ENCODE measurements at regions not wholly inside any gene's neighbourhood (a gene's known extent, or its start where the extent isn't known, plus 50 kb on each side); places are given as distances from the start of the nearest gene placed in this dataset.

DNA sequence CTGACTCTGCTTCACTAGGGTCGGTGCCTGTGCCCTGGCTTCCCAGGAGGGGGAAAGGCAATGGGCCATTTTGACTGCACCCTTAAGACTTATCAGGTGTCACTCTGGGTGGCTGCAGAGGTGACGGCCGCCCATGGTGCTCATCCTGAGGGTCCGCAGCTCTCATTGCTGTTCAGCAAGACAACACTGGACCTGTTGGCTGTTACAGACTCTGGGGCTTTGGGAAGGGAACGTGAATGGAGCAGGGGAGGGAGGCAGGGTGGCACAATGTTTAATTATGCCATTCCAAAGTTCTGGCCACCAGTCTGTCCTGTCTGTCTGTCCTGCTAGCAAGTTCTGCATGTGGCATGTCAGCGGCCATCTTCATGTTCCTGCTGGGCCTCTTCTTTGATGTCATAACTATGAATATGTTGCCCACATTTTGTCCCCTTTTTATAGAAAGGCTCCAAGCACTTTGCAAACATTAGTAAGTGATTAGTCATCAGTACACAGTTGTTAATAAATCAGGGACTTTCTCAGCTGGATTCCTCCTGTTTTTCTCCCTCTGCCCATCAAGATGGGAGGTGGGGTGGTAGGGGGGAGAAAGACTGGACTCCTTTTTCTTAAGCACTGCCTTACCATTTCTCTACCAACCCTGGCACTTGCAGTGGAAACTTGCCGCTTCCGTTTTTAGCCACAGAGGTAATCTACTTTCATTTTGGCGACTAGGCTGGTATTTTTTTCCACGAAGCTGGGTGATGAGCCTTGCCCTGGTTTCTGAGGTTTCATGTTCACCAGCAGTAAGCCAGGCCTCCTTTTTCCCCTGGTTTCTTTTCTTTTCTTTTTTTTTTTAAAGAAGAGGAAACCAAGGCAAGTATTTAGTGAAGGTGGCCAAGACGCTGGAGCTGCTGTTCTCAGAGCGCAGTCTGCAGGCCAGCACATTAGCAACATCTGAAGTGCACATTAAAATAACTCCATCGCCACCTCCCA, 88.6 kb upstream of the TRIM2 start:
- TF ChIP-seq, protein P1, sequence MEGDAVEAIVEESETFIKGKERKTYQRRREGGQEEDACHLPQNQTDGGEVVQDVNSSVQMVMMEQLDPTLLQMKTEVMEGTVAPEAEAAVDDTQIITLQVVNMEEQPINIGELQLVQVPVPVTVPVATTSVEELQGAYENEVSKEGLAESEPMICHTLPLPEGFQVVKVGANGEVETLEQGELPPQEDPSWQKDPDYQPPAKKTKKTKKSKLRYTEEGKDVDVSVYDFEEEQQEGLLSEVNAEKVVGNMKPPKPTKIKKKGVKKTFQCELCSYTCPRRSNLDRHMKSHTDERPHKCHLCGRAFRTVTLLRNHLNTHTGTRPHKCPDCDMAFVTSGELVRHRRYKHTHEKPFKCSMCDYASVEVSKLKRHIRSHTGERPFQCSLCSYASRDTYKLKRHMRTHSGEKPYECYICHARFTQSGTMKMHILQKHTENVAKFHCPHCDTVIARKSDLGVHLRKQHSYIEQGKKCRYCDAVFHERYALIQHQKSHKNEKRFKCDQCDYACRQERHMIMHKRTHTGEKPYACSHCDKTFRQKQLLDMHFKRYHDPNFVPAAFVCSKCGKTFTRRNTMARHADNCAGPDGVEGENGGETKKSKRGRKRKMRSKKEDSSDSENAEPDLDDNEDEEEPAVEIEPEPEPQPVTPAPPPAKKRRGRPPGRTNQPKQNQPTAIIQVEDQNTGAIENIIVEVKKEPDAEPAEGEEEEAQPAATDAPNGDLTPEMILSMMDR (IDR thresholded peaks at IDR 0.05) = no peak
- H3K27me3 ChIP-seq = no peaks in the 10 kb centered on the region
- H3K36me3 ChIP-seq = no peaks in the 10 kb centered on the region
- peak overlapping the region; percentile 58 to 76 for H3K27ac ChIP-seq
- DNase-seq (peak in 1 of 4 donors; percentile 13), ATAC-seq (peak; percentile 83)
- intact Hi-C loops (cut with DNase I) = no loop called here
- H3K4me1 ChIP-seq = peaks cover 3 to 17% of the 10 kb centered on the region in 2 donors
- H3K9me3 ChIP-seq = no peaks in the 10 kb centered on the region
- peak overlapping the region in 1 of 2 donors; percentile 20 for H3K4me3 ChIP-seq

DNA sequence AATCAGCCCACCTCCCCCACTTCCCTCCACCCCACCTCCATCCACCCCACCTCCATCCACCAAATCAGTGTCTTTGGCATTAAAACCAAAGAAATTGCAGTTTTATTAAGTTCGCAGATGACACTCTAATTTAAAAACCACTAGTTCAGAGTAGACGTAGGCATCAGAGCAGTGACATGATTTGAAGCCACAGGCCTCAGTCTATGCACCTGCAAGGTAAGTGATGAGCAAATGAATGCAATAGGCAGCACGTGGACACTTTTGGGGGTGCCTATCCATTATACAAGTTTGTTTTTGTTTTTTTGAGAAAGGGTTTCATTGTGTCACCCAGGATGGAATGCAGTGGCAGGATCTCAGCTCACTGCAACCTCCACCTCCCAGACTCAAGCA, 88.0 kb upstream of the TRIM2 start:
- H3K9me3 ChIP-seq = no peaks in the 10 kb centered on the region
- H3K27ac ChIP-seq = peak overlapping the region; percentile 58 to 76
- intact Hi-C loops (cut with DNase I) = no loop called here
- H3K4me3 ChIP-seq = peak overlapping the region in 1 of 2 donors; percentile 20
- H3K4me1 ChIP-seq = peaks cover 3 to 17% of the 10 kb centered on the region in 2 donors
- DNase-seq (no peak), ATAC-seq (no peak)
- no peaks in the 10 kb centered on the region for H3K27me3 ChIP-seq
- no peaks in the 10 kb centered on the region for H3K36me3 ChIP-seq
- TF ChIP-seq, protein P1 (IDR thresholded peaks at IDR 0.05) = no peak

DNA sequence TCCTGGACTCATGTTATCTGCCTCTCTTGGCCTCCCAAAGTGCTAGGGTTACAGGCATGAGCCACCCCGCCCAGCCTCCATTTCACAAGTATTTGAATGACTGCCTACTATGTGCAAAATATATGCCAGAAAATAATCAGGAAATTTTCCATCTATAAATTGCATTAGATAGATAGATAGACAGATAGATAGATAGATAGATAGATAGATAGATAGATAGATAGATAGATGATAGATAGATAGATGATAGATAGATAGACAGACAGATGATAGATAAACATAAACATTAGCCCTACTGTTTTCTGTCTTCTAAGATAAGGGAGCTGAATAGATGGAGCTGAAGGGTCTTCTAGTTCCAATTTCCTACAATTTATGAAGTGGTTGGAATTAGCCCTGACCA, 87.4 kb upstream of the TRIM2 start:
- Histone ChIP-seq H3K4me3 (no peak overlapping the region), H3K27ac (no peak overlapping the region), H3K9me3 (no peaks in the 10 kb centered on the region), H3K27me3 (no peaks in the 10 kb centered on the region), H3K36me3 (no peaks in the 10 kb centered on the region), H3K4me1 (peaks cover 3 to 17% of the 10 kb centered on the region in 2 donors)
- ATAC-seq = no peak
- TF ChIP-seq, protein P1 (IDR thresholded peaks at IDR 0.05) = no peak
- no peak for DNase-seq
- intact Hi-C loops (cut with DNase I) = no loop called here

DNA sequence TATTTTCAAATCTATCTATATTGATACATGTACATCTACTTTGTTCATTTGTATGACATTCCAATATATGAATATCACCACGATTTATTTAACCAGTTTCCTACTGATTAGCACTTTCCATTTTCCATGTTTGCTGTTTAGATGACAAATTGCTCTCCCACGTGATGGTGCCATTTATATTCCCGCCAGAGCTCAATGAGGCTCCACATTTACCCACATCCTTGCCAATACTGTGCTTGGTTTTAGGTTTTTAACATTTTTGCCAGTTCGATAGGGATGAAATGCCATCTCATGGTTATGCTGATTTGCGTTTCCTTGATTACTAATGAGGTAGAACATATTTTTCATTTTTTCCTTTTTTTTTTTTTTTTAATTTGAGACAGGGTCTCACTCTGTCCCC, 86.7 kb upstream of the TRIM2 start:
- TF ChIP-seq, protein P1 (IDR thresholded peaks at IDR 0.05) = no peak
- H3K36me3 ChIP-seq = no peaks in the 10 kb centered on the region
- no peaks in the 10 kb centered on the region for H3K27me3 ChIP-seq
- ATAC-seq = no peak
- H3K9me3 ChIP-seq = no peaks in the 10 kb centered on the region
- no peak overlapping the region for H3K4me3 ChIP-seq
- H3K27ac ChIP-seq = no peak overlapping the region
- DNase-seq = no peak
- H3K4me1 ChIP-seq = peaks cover 3 to 17% of the 10 kb centered on the region in 2 donors
- intact Hi-C loops (cut with DNase I) = no loop called here

DNA sequence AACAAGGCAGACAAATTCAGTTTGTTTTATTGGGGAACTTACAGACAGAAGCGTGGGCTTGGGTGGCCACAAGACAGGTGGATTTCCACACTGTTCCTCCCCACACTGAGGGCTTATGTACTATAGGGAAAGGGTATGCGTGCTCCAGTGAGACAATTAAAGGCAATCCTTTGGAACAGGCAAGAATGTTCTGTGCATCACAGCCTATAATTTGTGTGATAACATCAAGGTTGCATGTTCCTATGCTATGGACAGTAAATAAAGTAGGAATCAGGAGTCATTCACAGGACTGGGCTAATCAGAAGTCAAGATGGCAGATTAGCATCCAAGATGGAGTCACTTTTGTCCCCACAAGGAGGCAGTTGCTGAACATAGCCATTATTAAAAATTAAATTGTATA, 84.6 kb upstream of the TRIM2 start:
- Histone ChIP-seq H3K36me3 (no peaks in the 10 kb centered on the region), H3K27me3 (no peaks in the 10 kb centered on the region), H3K9me3 (no peaks in the 10 kb centered on the region), H3K4me1 (peaks cover 3 to 17% of the 10 kb centered on the region in 2 donors), H3K27ac (no peak overlapping the region), H3K4me3 (no peak overlapping the region)
- ATAC-seq (no peak), DNase-seq (no peak)
- TF ChIP-seq, protein P1 (IDR thresholded peaks at IDR 0.05) = no peak
- intact Hi-C loops (cut with DNase I) = no loop called here

All from left lung (tissue), 4 donors.